ENCODE measurements at regions not wholly inside any gene's neighbourhood (a gene's known extent, or its start where the extent isn't known, plus 50 kb on each side); places are given as distances from the start of the nearest gene placed in this dataset.
"Not testable (repeated sequence)": the region's sequence is repeated elsewhere in the genome, so short reads cannot be mapped to it uniquely, and the experiment has no call there.

DNA sequence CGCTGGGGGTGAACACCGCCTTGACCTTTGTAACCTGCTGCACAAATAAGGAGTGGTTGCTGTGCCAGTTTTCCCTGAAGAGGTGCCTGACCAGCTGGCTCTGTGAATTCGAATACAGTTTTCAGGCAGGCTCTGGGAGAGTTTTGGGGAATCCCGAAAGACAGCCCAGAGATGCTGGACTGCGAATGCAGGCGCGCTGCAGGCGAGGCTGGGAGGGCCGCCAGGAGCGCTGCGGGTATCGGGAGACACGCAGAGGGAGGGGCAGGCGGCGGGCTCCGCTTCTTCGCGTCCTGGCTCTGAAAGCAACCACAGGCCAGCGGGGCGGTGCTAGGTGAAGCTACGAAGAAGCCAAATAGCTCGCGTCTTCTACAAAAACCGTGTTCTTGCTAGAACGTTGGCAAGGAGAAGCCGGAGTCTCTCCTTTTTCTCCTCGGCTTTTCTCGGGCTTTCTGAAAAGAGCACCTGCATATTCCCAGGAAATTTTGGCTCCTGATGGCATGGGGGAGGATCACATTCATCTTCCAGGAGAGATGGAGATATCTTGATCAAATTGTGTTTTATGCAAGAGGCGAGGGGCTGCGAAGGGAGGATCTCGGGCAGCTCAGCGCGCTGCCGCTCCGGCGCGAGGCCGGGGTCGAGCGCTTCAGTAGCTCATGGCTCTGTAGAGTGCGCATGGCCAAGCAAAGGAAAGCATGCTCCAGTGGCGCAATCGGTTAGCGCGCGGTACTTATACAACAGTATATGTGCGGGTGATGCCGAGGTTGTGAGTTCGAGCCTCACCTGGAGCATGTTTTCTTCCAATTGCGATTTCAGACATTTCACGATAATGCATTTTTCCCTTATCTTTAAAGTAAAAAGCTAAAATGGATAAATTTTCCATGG, 158.1 kb upstream of the ZNF184 start:
- DNase-seq (ENCODE audit: low spot score) = no peak

DNA sequence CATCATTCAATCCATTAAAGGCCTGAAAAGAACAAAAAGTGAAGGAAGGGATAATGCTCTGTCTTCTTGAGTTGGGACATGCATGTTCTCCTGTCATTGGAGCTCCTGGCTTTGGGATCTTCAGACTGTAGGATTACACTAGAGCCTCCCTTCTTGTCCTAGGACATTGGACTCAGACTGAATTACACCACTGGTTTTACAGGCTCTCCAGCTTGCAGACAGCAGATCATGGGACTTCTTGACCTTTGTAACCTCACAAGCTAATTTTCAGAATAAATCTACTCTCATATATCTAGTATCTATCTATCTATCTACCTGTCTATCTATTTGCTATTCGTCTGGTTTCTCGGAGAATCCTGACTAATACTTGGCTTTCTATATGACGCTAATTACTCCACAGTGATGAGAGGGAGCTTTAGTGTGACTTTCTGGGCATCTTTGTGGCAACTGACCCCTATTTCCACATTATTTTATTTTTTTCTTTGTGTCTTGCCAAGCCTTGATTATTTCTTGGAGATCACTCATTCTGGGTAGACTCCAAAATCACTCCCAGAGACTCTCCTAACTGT, 151.9 kb upstream of the ZNF184 start:
- DNase-seq (ENCODE audit: low spot score) = no peak

DNA sequence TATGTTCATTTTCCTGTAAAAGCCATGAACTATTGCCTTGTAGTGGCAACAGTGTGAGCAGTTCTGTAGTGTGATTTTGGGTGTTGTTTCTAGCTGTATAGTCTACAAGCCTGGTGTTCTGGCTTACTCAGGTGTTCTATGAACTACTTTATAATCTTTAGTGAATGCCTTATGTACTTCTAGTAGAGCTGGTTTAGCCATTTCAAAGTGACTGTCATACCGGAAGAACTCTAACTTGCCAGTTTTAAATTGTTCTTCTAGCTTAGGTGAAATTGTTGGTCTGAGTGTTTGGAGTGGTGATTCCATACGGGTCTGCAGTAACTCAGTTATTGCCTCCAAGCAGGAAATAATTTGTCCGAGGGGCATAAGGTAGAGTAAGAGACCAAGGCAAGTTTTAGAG, 150.2 kb upstream of the ZNF184 start:
- DNase-seq (ENCODE audit: low spot score) = no peak

DNA sequence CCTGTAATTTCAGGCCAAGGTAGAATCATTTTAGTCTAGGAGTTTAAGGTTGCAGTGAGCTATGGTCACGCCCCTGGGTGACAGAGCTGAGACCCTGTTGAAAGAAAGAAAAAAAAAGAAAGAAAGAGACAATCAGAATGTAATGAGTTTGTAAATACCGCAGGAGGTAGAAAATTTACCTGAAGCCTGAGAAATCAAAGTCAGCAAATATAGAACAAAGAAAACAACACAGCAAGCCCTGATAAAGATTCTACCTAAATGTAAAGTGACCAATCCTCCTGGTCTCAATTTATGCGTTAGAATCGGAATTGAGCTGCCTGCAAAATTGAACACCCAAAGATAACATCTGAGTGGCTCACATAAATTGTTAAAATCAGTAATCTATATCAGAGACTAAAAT, 146.5 kb upstream of the ZNF184 start:
- DNase-seq (ENCODE audit: low spot score) = no peak

DNA sequence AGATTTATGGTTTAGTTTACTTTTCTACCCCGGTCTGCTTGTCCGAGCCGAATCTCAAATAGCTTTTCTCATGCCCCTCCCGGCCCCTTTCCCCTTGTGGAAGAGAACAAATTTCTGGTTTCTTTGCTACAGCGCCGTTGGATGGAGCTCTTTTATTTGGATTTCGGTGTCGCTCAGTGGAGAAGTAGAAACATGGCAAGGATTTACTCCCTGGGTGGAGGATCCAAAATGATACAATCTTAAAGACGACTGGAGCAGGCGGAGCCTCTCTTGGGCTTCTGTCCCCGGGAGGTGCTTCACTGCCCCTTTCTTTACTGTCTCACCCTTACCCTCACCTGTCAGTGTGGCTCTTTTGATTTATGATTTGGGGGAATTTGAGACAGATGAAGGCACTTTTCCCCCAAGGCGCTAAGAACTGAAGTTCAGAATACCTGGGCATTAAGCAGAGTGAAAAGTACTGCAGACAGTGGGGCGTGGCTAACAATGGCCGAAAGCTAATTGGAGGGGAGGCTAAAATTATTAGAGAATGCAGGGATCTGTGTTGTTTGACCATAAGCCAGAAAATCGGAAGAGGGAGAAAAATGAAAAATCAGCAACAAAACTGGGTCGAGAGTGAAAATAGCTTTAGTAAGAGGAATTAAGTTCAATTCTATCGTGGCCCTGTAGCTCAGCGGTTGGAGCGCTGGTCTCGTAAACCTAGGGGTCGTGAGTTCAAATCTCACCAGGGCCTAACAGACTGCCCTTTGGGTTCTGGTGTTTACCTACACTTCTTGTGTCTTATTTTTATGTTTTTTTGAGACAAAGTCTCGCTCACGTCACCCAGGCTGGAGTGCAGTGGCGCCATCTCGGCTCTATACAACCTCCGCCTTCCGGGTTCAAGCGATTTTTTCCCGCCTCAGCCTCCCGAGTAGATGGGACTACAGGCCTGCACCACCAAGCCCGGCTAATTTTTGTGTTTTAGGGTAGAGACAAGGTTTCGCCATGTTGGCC, 145.1 kb upstream of the ZNF184 start:
- peak; percentile 44 for DNase-seq (ENCODE audit: low spot score)

DNA sequence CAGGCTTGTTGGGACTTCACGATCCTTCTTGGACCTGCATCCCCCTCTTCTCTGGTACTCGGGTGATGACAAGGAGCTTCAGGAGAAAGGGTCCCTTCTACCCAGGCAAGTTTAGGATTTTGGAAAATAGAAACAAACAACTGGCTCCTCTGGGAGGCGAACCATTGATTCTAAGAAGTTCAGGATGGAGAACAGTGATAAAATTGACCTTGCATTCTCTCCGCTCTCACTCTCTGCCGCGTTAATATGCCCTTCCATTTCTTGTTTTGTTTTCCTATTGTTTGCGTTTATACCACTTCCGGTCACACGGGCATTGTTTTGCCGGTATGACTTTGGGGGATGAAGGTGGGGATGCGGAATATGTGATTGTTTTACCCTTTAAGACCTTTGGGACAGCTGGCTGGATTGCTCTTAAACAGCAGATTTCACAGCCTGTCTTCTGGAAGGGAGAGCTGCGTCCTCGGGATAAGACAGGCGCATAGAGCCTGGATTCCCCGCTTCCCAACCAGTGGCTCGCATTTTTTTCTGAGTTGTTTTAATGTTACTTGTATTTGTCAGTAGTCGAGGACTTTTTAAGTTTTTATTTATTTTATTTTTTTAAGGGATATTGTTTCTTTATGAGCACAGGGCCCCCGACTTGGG, 144.3 kb upstream of the ZNF184 start:
- no peak for DNase-seq (ENCODE audit: low spot score)

DNA sequence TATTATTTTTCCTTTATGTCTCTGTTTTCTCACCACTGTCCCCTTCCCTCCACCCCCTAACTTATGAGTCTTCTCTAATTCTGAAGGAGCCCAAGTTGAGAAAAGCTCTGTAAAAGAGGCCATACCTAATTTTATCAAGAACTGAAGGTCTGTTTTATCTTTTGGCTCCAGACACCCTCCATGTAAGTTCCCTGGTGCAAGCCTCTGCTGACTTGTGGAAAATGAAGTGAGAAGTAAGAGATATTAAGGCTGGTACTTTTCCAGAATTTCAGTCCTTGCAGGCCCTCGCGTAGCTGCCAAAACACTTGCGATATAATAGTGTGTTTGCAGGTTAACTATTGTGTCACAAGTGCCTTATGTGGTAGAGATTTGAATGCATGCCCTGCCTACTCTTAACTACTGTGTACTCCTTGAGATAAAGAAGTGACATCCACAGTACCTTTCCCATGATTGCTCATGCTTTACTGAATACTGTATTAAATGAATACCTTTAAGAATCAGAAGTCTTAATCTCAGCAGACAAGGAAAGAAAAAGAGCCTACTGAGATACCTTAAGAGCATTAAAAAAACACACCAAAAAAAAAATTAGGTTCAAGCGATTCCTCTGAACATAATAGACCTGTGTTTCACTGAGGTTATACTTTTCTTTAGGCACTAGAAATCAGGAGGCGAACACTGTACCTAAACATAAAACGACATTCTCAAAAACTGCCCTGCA, 143.6 kb upstream of the ZNF184 start:
- DNase-seq (ENCODE audit: low spot score) = no peak

DNA sequence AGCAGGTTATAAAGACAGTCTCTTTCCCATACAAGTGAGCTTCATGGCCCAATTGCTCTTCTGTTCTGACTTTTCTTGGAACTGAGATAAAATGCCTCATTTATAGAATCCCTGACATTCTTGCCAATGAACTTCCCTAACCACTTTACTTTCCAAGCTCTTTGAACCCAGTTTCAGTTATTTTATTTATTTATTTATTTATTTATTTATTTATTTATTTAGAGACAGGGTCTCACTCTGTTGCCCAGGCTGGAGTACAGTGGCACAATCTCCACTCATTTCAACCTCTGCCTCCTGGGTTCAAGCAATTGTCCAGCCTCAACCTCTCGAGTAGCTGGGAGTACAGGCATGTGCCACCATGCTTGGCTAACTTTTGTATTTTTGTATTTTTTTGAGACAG, 138.5 kb upstream of the ZNF184 start:
- no peak for DNase-seq (ENCODE audit: low spot score)

DNA sequence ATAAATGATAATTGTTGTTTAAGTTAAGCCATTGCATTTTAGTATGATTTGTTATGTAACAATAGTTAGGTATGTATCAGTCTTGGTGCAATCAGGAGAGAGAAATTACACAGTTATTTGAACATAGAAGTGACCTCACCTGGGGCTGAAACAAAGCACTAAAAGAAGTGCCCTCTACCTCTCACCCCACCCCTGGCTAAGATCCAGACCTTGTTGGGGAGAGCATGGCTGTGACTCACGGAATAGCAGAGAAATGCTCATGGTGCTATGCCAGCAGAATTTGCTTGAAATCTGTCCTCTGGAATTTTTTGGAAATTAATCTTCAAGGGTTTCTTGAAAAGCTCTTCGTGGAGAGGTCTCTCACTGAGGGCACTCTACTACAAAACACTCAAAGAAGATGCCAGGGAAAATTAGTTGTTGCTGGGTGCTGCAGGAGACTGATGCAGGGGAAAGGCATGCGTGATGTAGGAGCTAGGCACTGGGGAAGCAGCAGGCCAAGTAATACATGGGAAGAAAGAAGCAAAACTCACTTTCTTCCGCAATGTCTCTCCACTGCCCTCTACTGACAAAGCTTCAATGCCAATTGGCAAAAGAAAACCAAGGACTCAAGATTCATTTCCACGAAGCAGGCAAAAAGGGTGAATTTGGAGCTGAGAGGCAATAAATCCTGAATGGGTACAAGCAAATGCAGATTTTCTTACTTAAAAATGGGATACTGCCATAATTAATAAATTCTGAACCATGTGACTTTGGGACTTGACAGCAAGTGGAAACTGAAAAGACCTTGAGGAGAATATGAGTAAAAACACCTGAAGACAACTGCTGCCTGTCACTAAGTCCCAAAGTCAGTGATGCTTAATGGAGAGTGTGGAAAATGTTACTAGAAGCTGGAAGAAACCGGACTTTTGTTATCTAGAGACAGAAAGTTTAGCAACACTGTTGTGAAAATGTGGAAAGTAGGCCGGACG, 136.3 kb upstream of the ZNF184 start:
- DNase-seq (ENCODE audit: low spot score) = peak; percentile 77

DNA sequence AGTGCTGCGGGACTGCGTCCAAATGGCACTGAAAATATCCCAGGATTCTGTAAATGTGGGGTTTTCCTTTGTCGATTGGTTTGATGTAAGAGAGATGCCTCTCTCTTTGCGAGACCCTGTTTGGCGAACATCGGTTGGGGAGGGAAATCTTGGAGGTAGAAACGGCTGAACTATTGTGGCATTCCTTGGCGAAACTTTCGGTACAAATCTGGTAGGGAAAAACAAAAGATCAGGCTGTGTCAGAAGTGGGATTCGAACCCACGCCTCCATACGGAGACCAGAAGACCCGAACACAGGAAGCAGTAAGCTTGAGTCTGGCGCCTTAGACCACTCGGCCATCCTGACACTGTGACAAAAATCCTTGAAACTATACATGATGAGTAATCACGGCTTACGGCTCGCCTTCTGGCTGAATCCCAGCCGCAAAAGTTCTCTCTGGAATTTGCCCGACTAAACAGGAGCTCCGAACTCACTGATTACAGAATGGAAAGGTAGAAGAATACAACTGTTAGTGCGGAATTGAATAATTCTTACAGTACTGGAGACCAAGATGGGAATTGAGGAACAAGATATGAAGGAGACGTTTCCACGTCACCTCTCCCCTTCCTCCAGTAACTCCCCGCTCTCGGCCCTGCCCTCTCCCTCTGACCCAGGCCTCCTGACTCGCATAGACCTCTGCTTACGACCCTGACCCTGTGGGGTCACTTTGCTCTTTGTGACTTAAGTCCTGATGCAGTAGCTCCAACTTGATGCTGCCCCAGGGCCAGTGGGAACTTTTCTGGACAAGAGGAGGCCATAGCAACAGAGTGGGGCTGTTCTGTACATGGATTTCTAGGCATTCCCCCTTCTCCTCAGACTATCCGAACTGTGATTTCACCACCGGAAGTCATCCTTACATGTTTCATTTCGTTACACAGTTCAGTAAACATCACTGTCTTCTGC, 132.8 kb upstream of the ZNF184 start:
- DNase-seq (ENCODE audit: low spot score) = peak; percentile 86

DNA sequence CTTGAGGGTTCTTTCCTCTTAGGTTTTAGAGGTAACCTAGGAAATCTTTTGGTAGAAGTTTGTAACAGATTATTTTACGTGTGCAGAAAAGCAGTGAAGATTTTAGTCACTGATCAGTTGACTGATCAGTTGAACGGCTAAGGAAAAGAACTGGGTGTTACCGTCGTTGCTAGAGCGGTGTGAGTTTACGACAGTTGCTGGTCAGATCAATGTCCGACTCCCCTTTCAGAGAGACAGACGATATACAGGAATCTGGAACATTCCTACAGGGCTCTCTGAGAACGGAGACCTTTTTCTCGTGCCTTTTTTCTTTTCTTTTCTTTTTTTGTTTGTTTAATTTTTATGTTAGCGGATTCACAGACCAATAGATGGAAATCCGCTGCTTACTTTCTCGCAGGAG, 132.1 kb upstream of the ZNF184 start:
- DNase-seq (ENCODE audit: low spot score) = no peak

DNA sequence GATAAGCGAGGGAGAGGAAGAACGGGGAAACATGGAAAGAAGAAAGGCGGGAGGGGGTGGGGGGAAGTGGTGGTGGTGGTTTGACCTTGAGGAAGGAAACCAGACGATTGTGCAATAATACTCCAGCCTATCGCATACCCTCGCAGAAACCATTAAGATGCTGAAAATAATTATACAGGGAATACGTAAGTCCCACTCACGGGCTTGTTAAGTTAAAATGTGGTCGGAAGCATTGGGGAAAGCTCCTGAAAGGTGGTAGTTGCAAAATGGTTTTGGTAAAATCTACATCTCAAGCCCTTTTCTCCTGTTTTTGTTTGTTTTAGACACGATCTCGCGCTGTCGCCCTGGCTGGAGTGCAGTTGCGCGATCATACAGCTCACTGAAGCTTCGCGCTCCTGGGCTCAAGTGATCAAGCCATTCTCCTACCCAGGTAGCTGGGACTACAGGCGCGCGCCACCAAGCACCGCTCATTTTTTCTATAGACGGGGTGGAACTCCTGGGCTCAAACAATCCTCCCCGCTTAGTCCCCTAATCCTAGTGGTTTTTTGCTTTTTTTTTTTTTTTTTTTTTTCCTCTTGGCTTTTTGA, 128.9 kb upstream of the ZNF184 start:
- peak; percentile 72 for DNase-seq (ENCODE audit: low spot score)

DNA sequence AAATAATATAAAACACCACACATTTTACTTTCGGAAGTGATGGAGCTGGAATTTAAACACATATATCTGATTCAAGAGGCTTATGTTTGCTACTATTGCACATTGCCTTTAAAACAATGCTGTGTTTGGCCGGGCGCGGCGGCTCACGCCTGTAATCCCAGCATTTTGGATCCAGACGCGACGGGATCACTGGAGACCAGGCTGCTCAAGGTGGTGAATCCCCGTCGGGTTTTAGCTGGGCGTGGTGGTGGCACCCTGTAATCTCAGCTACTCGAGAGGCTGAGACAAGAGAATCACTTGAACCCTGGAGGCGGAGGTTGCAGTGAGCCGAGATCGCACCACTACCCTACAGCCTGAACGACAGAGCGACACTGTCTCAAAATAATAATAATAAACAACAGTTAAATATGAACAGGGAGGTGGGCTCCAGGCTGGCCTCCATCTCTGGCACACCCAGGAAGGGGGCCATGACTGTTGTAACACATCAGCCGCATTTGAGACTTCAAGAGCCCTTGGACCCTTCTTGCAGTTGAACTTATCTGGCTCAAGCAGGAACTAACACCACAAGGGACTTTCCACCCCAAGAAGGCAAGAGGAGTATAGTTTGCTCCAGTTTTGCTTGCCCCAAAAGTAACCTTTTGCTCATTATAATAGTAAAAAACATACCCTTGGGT, 127.1 kb upstream of the ZNF184 start:
- DNase-seq (ENCODE audit: low spot score) = no peak

DNA sequence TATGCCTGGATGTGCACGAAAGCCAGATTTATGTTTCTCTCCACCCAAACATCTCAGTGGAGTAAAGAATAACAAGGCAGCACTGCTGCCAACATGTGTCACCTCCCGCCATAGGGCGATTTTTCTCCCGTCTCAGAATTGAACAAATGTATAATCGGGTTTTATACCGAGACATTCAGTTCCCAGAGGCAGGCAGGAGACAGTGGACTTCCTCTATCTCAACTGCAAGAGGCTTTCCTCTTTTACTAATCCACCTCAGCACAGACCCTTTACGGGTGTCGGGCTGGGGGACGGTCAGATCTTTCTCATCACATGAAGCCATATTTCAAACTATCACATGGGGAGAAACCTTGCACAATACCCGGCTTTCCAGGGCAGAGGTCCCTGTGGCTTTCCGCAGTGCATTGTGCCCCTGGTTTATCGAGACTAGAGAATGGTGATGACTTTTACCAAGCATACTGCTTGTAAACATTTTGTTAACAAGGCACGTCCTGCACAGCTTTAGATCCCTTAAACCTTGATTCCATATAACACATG, 124.2 kb upstream of the ZNF184 start:
- not testable (repeated sequence) for DNase-seq (ENCODE audit: low spot score)

DNA sequence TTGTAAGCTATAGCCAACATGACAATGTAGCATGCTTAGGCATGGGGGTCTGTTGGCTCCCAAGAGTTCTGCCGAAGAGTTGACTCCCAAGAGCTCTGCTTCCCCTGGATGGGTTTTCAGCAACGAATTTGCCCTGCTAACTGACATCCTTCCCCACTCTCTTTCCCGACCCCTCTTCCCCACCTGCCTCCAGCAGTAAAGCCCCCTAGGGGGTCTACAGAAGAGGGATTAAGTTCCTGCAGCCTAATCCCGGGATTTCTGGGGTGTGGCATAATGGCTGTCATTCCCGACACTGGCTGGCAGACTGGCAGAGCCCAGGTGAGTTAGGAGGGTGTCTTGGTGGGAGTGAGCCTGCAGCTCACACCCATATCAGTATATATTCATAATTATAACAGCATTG, 121.0 kb upstream of the ZNF184 start:
- no peak for DNase-seq (ENCODE audit: low spot score)

DNA sequence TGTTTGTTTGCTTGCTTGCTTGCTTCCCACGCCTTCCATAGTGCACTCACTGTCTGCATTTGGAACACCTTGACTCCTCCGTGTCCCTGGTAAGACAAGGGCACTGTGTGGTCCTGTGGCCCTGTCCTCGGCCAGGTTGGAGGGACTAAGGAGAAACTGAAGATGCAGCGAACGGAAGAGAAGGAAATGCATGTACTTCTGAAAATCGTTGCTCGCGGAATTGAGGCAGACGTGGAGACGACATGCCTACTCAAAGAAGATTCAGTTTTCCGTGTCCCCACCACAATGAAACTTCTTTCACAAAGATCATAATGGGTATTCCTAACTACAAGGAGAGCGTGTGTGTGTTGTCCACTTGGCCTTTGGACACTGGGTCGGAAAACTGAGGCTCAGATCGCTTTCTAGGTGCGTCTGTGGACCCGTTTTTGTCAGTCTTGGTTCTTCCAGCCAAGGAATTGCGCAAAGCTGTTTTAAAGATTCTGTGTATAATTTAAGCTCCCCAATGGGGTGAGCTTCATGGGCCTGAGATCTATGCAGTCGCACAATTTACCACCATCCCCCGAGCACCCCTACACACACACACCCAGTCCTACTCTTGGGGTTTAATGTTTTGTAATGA, 120.4 kb upstream of the ZNF184 start:
- no peak for DNase-seq (ENCODE audit: low spot score)
